IPS-18a (cell line): ENCODE measurements at regions not wholly inside any gene's neighbourhood (a gene's known extent, or its start where the extent isn't known, plus 50 kb on each side); places are given as distances from the start of the nearest gene placed in this dataset.

Experiments used
- H3K27ac ChIP-seq: one replicate; pipeline ENCODE4 v1.5.1; 2013; ENCODE audit warnings: low read length
- H3K27me3 ChIP-seq: one replicate; pipeline ENCODE4 v1.6.1; 2013; ENCODE audit warnings: mild to moderate bottlenecking, low read length; ENCODE audit not compliant: control insufficient read depth, insufficient read depth
- H3K36me3 ChIP-seq: one replicate; pipeline ENCODE4 v1.6.1; 2013; ENCODE audit warnings: low read depth, low read length; ENCODE audit not compliant: control insufficient read depth
- H3K4me1 ChIP-seq: one replicate; pipeline ENCODE4 v1.6.1; 2013; ENCODE audit warnings: low read depth, low read length; ENCODE audit not compliant: control insufficient read depth
- H3K4me3 ChIP-seq: one replicate; pipeline ENCODE4 v1.5.1; 2013; ENCODE audit warnings: low read length
- H3K9ac ChIP-seq: one replicate; pipeline ENCODE4 v1.6.1; 2013; ENCODE audit warnings: mild to moderate bottlenecking, low read length, moderate library complexity
- H3K9me3 ChIP-seq: one replicate; pipeline ENCODE4 v1.6.1; 2013; ENCODE audit warnings: low read depth, low read length; ENCODE audit not compliant: control insufficient read depth

GRCh38 chr4:180688480-180688879 is 1554.7 kb upstream of the TENM3 start:
- Histone ChIP-seq H3K4me3 (no peak overlapping the region), H3K4me1 (peaks cover 5% of the 10 kb centered on the region), H3K9me3 (no peaks in the 10 kb centered on the region), H3K36me3 (no peaks in the 10 kb centered on the region), H3K27me3 (no peaks in the 10 kb centered on the region), H3K27ac (no peak overlapping the region), H3K9ac (no peak overlapping the region)

GRCh38 chr4:180694875-180695274 is 1548.3 kb upstream of the TENM3 start:
- Histone ChIP-seq H3K9me3 (no peaks in the 10 kb centered on the region), H3K4me1 (no peaks in the 10 kb centered on the region), H3K9ac (no peak overlapping the region), H3K36me3 (no peaks in the 10 kb centered on the region), H3K27me3 (no peaks in the 10 kb centered on the region), H3K4me3 (no peak overlapping the region), H3K27ac (no peak overlapping the region)

- Histone ChIP-seq H3K36me3 (no peaks in the 10 kb centered on the region), H3K9ac (no peak overlapping the region), H3K4me1 (peaks cover 5% of the 10 kb centered on the region), H3K4me3 (no peak overlapping the region), H3K27ac (no peak overlapping the region), H3K9me3 (no peaks in the 10 kb centered on the region), H3K27me3 (no peaks in the 10 kb centered on the region)
Observed at GRCh38 chr4:180695851-180696250, 1547.4 kb upstream of the TENM3 start.

GRCh38 chr4:180696460-180697092 is 1546.6 kb upstream of the TENM3 start:
- Histone ChIP-seq H3K9ac (no peak overlapping the region), H3K4me1 (peaks cover 6% of the 10 kb centered on the region), H3K27me3 (no peaks in the 10 kb centered on the region), H3K27ac (no peak overlapping the region), H3K4me3 (no peak overlapping the region), H3K9me3 (no peaks in the 10 kb centered on the region), H3K36me3 (no peaks in the 10 kb centered on the region)

- Histone ChIP-seq H3K4me3 (no peak overlapping the region), H3K4me1 (peaks cover 6% of the 10 kb centered on the region), H3K9me3 (no peaks in the 10 kb centered on the region), H3K9ac (no peak overlapping the region), H3K36me3 (no peaks in the 10 kb centered on the region), H3K27me3 (no peaks in the 10 kb centered on the region), H3K27ac (no peak overlapping the region)
Observed at GRCh38 chr4:180698550-180699195, 1544.5 kb upstream of the TENM3 start.

GRCh38 chr4:180706766-180707165 is 1536.4 kb upstream of the TENM3 start:
- H3K27me3 ChIP-seq = no peaks in the 10 kb centered on the region
- no peaks in the 10 kb centered on the region for H3K4me1 ChIP-seq
- no peak overlapping the region for H3K4me3 ChIP-seq
- H3K9me3 ChIP-seq = peaks cover 9% of the 10 kb centered on the region
- no peak overlapping the region for H3K9ac ChIP-seq
- no peaks in the 10 kb centered on the region for H3K36me3 ChIP-seq
- no peak overlapping the region for H3K27ac ChIP-seq

- Histone ChIP-seq H3K9me3 (peaks cover 7% of the 10 kb centered on the region), H3K4me1 (no peaks in the 10 kb centered on the region), H3K4me3 (no peak overlapping the region), H3K9ac (no peak overlapping the region), H3K27me3 (no peaks in the 10 kb centered on the region), H3K36me3 (no peaks in the 10 kb centered on the region), H3K27ac (no peak overlapping the region)
Observed at GRCh38 chr4:180710628-180711337, 1532.4 kb upstream of the TENM3 start.

GRCh38 chr4:180717451-180718033 is 1525.7 kb upstream of the TENM3 start:
- no peak overlapping the region for H3K9ac ChIP-seq
- no peaks in the 10 kb centered on the region for H3K27me3 ChIP-seq
- no peaks in the 10 kb centered on the region for H3K4me1 ChIP-seq
- no peaks in the 10 kb centered on the region for H3K36me3 ChIP-seq
- H3K4me3 ChIP-seq = no peak overlapping the region
- no peaks in the 10 kb centered on the region for H3K9me3 ChIP-seq
- no peak overlapping the region for H3K27ac ChIP-seq

GRCh38 chr4:180721356-180721755 is 1521.8 kb upstream of the TENM3 start:
- no peaks in the 10 kb centered on the region for H3K27me3 ChIP-seq
- H3K9ac ChIP-seq = no peak overlapping the region
- no peaks in the 10 kb centered on the region for H3K36me3 ChIP-seq
- H3K9me3 ChIP-seq = no peaks in the 10 kb centered on the region
- no peak overlapping the region for H3K4me3 ChIP-seq
- H3K4me1 ChIP-seq = no peaks in the 10 kb centered on the region
- no peak overlapping the region for H3K27ac ChIP-seq

- no peaks in the 10 kb centered on the region for H3K36me3 ChIP-seq
- H3K9ac ChIP-seq = no peak overlapping the region
- H3K4me1 ChIP-seq = no peaks in the 10 kb centered on the region
- no peaks in the 10 kb centered on the region for H3K27me3 ChIP-seq
- no peak overlapping the region for H3K27ac ChIP-seq
- H3K4me3 ChIP-seq = no peak overlapping the region
- H3K9me3 ChIP-seq = peaks cover 7% of the 10 kb centered on the region
Observed at GRCh38 chr4:180726611-180727010, 1516.6 kb upstream of the TENM3 start.

- Histone ChIP-seq H3K27me3 (no peaks in the 10 kb centered on the region), H3K9ac (no peak overlapping the region)
Observed at GRCh38 chr4:180727478-180727877, 1515.7 kb upstream of the TENM3 start.

More at GRCh38 chr4:180727478-180727877, 1515.7 kb upstream of the TENM3 start:
- no peak overlapping the region for H3K27ac ChIP-seq
- no peak overlapping the region for H3K4me3 ChIP-seq
- H3K4me1 ChIP-seq = no peaks in the 10 kb centered on the region
- H3K36me3 ChIP-seq = no peaks in the 10 kb centered on the region
- H3K9me3 ChIP-seq = peaks cover 7% of the 10 kb centered on the region
